PC-3 (cell line): ENCODE measurements at regions not wholly inside any gene's neighbourhood (a gene's known extent, or its start where the extent isn't known, plus 50 kb on each side); places are given as distances from the start of the nearest gene placed in this dataset.

Source experiments
- CTCF ChIP-seq: fragments of 300-600 bp; sonication (generic); conservative IDR thresholded peaks from 2 replicates; pipeline ENCODE4 v1.5.1; 2017; ENCODE audit warnings: antibody characterized with exemption, low read depth, mild to moderate bottlenecking, low read length
- EZH2 ChIP-seq: fragments of 300-600 bp; sonication (generic); IDR thresholded peaks from one replicate; pipeline ENCODE4 v1.6.1; 2017; ENCODE audit warnings: antibody characterized with exemption, mild to moderate bottlenecking, low read length; ENCODE audit not compliant: unreplicated experiment

- TF ChIP-seq CTCF (no peak), EZH2 (no peak)
Observed at GRCh38 chr4:71247706-71248105, 91.1 kb upstream of the SLC4A4 start.
